GM12875 (cell line): ENCODE measurements at regions not wholly inside any gene's neighbourhood (a gene's known extent, or its start where the extent isn't known, plus 50 kb on each side); places are given as distances from the start of the nearest gene placed in this dataset.

Source experiments
- H3K4me3 ChIP-seq: one replicate; pipeline ENCODE4 v1.5.1; 2011; ENCODE audit warnings: low read depth, low read length, control low read depth
- CTCF ChIP-seq: IDR thresholded peaks from 2 replicates; pipeline ENCODE4 v1.5.1; 2011; ENCODE audit warnings: low read depth, mild to moderate bottlenecking, control low read depth, inconsistent platforms, low read length, moderate library complexity, borderline replicate concordance; ENCODE audit not compliant: insufficient read depth

- no peak for TF ChIP-seq CTCF
Observed at GRCh38 chr6:18712595-18712994, 325.4 kb downstream of the RNF144B start.

GRCh38 chr6:18720075-18720474, 332.9 kb downstream of the RNF144B start:
- no peak overlapping the region for H3K4me3 ChIP-seq
- TF ChIP-seq CTCF = no peak

More at GRCh38 chr6:18712595-18712994, 325.4 kb downstream of the RNF144B start:
- no peak overlapping the region for H3K4me3 ChIP-seq

GRCh38 chr6:18724056-18724455, 336.9 kb downstream of the RNF144B start:
- H3K4me3 ChIP-seq = no peak overlapping the region
- TF ChIP-seq CTCF = no peak

GRCh38 chr6:18725449-18725848, 338.3 kb downstream of the RNF144B start:
- no peak for TF ChIP-seq CTCF
- H3K4me3 ChIP-seq = no peak overlapping the region

- no peak overlapping the region for H3K4me3 ChIP-seq
- no peak for TF ChIP-seq CTCF
Observed at GRCh38 chr6:18733921-18734550, 346.9 kb downstream of the RNF144B start.

- no peak overlapping the region for H3K4me3 ChIP-seq
- no peak for TF ChIP-seq CTCF
Observed at GRCh38 chr6:18741741-18742140, 354.6 kb downstream of the RNF144B start.

GRCh38 chr6:18742406-18742805, 355.3 kb downstream of the RNF144B start:
- no peak for TF ChIP-seq CTCF
- H3K4me3 ChIP-seq = no peak overlapping the region
